Epithelial cell of esophagus (primary cell): ENCODE measurements at regions not wholly inside any gene's neighbourhood (a gene's known extent, or its start where the extent isn't known, plus 50 kb on each side); places are given as distances from the start of the nearest gene placed in this dataset.

Source experiments
- DNase-seq: peaks from one replicate; pipeline ENCODE4 v3.0.0; 2010; ENCODE audit warnings: low read depth
- H3K4me3 ChIP-seq: 2 replicates; pipeline ENCODE4 v1.5.1; 2011; ENCODE audit warnings: mild to moderate bottlenecking, low read length, control low read depth
- TF ChIP-seq, protein P1 (sequence below): IDR thresholded peaks from 2 replicates; pipeline ENCODE4 v1.5.1; 2011; ENCODE audit warnings: low read depth, mild to moderate bottlenecking, low read length, control low read depth, inconsistent platforms; ENCODE audit not compliant: insufficient read depth; ENCODE audit errors: missing control alignments

DNA sequence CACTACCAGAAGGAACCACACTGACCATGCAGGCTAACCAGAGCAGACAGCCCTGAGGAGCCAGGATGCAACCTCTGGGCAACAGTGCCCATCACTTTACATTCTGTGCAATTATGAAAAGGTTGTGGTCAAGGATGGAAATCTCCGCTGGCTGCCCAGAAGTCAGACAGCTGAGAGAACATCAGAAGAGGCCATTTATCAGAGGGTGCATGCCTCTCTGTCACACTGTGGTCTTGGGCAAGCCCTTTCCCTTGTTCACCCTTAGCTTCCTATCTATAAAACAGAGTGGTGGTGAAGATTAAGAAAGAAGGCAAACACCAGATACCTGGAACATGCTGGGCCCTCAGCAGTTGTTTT is 120.7 kb upstream of the GDF10 start:
- H3K4me3 ChIP-seq: no peak overlapping the region
- no peak for DNase-seq
- TF ChIP-seq, protein P1, sequence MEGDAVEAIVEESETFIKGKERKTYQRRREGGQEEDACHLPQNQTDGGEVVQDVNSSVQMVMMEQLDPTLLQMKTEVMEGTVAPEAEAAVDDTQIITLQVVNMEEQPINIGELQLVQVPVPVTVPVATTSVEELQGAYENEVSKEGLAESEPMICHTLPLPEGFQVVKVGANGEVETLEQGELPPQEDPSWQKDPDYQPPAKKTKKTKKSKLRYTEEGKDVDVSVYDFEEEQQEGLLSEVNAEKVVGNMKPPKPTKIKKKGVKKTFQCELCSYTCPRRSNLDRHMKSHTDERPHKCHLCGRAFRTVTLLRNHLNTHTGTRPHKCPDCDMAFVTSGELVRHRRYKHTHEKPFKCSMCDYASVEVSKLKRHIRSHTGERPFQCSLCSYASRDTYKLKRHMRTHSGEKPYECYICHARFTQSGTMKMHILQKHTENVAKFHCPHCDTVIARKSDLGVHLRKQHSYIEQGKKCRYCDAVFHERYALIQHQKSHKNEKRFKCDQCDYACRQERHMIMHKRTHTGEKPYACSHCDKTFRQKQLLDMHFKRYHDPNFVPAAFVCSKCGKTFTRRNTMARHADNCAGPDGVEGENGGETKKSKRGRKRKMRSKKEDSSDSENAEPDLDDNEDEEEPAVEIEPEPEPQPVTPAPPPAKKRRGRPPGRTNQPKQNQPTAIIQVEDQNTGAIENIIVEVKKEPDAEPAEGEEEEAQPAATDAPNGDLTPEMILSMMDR: no peak

DNA sequence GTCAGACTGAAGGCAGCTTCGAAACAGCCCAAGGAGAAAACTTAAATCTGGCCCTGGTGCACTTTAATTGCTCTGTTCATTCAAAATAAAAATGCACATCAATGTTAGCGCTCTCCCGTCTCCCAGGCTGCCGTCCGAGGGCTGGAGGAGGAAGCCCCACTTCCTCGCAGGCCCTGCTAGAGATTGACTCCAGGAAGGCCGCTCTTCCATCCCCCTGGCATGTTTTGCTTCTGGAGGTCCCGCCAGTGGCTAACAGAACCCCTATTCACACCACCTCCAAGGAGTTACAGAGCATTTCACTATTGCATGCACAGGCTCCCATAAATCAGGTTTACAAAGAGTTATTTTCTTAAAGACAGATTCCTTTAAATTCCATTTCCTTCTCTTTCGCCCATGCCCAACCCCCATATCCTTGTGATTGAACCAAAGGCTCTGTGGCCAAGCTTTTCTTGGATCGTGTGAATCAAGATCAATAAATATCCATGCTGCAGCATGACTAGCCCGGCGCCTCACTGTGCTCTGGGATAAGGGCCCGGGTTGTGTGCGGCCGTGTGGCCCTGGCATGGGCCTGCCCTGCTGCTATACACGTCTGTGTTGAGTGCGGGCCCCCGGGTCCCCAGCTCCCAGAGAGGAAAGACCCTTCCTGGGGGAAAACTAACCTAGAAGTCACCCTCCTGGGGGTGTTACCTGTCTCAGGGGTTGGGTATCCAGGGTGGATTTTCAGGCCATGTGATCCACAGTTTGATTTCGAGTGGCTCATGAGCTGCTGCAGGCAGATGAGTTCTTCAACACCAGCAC is 118.7 kb upstream of the GDF10 start:
- no peak overlapping the region for H3K4me3 ChIP-seq
- TF ChIP-seq, protein P1: no peak
- DNase-seq: no peak

DNA sequence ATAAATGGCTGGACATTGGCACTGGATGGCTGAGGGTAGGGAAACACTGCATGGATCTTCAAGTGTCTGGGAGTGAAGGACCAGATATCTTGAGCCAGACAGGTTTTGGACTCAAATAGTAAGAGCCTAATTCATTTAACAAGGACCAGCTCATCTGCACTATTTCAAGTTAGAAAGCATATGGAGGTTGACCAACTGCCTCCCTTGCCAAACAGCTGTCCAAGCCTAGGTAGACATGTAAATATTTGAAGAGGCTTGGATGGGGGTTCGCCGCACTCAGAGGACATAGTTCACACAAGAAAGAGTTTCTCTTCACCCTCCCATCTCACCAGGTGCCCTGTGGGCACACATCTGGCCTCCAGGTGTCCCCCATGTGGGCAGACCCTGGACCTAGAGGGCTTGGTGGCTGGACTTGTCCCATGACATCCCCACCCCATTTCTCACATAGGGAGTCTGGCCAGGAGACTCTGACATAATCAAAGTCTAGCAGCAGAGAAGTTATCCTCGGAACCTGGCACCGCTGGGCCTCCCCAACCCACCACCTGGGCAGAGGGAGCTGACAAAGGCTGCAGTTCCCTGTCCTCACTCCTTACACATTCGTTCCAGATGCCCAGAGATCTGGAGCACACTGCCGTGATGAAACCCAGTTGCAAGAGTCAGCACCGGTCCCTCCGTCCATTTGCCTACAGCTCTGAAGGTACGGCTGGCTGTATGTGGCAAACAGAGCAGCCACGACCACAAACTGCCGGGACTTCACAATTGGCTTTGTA is 116.9 kb upstream of the GDF10 start:
- no peak for DNase-seq
- H3K4me3 ChIP-seq: no peak overlapping the region

DNA sequence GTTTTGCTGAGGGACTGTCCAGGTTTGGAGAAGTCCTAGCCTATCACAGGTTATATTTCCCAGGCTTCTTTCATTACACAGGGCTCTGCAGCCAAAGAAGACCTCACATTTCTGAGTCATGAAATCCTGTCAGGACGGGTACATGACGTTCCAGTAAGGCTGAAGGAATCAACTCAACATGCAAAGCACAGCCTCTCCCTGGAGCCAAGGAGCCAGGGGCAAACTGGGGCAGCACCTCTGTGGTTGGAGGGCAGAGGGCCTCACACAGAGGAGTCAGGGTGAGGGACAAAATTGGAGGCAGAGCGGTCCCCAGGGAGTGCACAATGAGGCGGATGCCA is 116.3 kb upstream of the GDF10 start:
- DNase-seq: peak; percentile 88
- H3K4me3 ChIP-seq: no peak overlapping the region
- TF ChIP-seq, protein P1: no peak

More for the DNA sequence above, 116.9 kb upstream of the GDF10 start:
- TF ChIP-seq, protein P1: no peak

DNA sequence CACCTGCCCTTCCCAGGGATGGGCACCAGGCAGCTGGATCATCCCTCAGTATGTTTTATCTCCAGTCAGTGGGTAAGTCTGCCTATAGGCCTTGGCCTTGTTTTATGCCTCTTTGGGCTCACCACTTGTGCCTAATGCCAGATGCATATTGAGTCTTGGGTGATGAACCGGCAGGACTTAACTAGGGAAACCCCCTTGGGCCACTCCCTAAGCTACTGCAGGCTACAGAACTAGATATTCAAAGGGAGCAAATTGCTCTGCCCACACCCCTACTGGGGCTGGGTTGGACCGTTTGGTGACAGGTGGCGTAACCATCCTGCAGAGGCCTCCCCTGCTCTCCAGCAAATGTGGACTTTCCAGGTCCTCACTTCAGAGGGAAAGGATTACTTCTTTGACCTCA is 115.7 kb upstream of the GDF10 start:
- TF ChIP-seq, protein P1: no peak
- DNase-seq: peak; percentile 25
- H3K4me3 ChIP-seq: no peak overlapping the region

DNA sequence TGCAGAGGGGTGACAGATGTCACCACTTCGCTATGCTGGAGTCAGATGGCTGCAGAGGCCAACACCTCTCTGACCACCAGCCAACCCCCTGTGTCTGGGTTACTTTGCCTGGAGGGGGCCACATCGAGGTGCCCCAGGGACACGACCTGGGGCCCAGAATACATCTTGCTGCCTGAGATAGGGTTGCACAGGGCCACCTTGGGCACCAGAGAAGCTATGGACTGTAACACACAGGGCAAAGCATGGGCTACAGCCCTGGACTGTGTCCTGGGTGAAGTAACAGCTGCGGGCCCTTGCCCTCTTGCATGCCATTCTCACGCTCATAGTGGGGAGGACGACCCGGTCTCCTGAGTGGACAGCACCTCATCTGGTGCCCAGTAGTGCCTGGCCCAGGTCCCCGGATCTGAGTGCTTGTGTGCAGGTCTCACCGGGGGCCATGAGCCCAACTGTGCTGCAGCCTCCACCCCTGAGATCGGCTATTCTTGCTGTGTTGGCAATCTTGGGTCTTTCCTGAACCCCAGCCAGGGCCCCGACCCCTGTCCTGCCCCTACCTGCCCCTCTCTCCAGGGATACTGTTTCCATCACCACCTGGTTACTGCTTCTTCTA is 115.2 kb upstream of the GDF10 start:
- TF ChIP-seq, protein P1: no peak
- no peak overlapping the region for H3K4me3 ChIP-seq

More for the DNA sequence above, 115.2 kb upstream of the GDF10 start:
- no peak for DNase-seq
